GM12878 (cell line): ENCODE measurements at regions not wholly inside any gene's neighbourhood (a gene's known extent, or its start where the extent isn't known, plus 50 kb on each side); places are given as distances from the start of the nearest gene placed in this dataset.

Source experiments
- ATAC-seq: fragments of 200-7000 bp; cut with Tn5 transposase; 3 replicates; pipeline ENCODE4 v1.9.1; 2020; ENCODE audit warnings: mild to moderate bottlenecking, moderate library complexity
- BruUV-seq: library from RNA; stranded (reverse); fragments of 400-500 nt; replicated peaks from 2 replicates; lab custom pipeline; 2021; lab: Mats Ljungman, UMichigan
- CTCF ChIA-PET: fragments of 300-600 bp; sonication (Branson Sonifier 250); formaldehyde crosslinking; extraction: SDS; loops from one replicate; lab custom pipeline; 2021; ENCODE audit warnings: inconsistent platforms; lab: Yijun Ruan, JAX
- POLR2A ChIA-PET: fragments of 350-600 bp; formaldehyde crosslinking; extraction: SDS; loops from one replicate; lab custom pipeline; 2021; ENCODE audit warnings: inconsistent platforms; lab: Charles Lee
- RAD21 ChIA-PET: fragments of 300-600 bp; sonication (Branson Sonifier 250); formaldehyde crosslinking; loops from one replicate; lab custom pipeline; 2023; ENCODE audit warnings: antibody characterized with exemption; ENCODE audit not compliant: unreplicated experiment; lab: Charles Lee
- SMC1A ChIA-PET: fragments of 300-600 bp; sonication (Branson Sonifier 250); formaldehyde crosslinking; loops from one replicate; lab custom pipeline; 2023; ENCODE audit not compliant: unreplicated experiment, uncharacterized antibody; lab: Charles Lee
- DNase-seq: peaks from one replicate; pipeline ENCODE4 v3.0.0-alpha.2; 2011; ENCODE audit warnings: low read depth, low spot score
- FAIRE-seq: peaks from 3 replicates; lab custom pipeline; 2011; peaks lifted over from hg19 to GRCh38; lab: Jason Lieb, UNC
- H2AFZ ChIP-seq: 2 replicates; pipeline ENCODE4 v1.6.0; 2011; ENCODE audit warnings: low read depth, low read length, control low read depth; ENCODE audit not compliant: control insufficient read depth
- H3K27ac ChIP-seq: 2 replicates; pipeline ENCODE4 v1.5.1; 2011; ENCODE audit warnings: control low read depth; ENCODE audit not compliant: control insufficient read depth, insufficient read depth
- H3K27me3 ChIP-seq, 2 experiments: replicated peaks in 1 of 2; 2 replicates each; pipeline versions ENCODE4 v1.6.0 to v1.6.1; 2011; ENCODE audit warnings: low read length in 1 of 2; ENCODE audit not compliant: control insufficient read depth in 2 of 2, insufficient read depth in 2 of 2
- H3K36me3 ChIP-seq, 2 experiments: 2 replicates each; pipeline ENCODE4 v1.5.1; 2011; ENCODE audit warnings: low read length in 1 of 2; ENCODE audit not compliant: control insufficient read depth in 2 of 2, insufficient read depth in 2 of 2
- H3K4me1 ChIP-seq: 2 replicates; pipeline ENCODE4 v1.6.1; 2011; ENCODE audit warnings: mild to moderate bottlenecking, low read length, moderate library complexity, mixed read lengths; ENCODE audit not compliant: control insufficient read depth, insufficient read depth
- H3K4me2 ChIP-seq: 2 replicates; pipeline ENCODE4 v1.6.0; 2011; ENCODE audit warnings: control low read depth; ENCODE audit not compliant: control insufficient read depth, insufficient read depth
- H3K4me3 ChIP-seq: fragments of 200-600 bp; sonication (generic); 2 replicates; pipeline ENCODE4 v1.5.1; 2016
- H3K79me2 ChIP-seq: 2 replicates; pipeline ENCODE4 v1.6.0; 2011; ENCODE audit warnings: low read length; ENCODE audit not compliant: control insufficient read depth, insufficient read depth
- H3K9ac ChIP-seq: 2 replicates; pipeline ENCODE4 v1.8.0; 2011; ENCODE audit warnings: low read length, control low read depth, mixed read lengths; ENCODE audit not compliant: control insufficient read depth, insufficient read depth
- H3K9me3 ChIP-seq: replicated peaks from 3 replicates; pipeline ENCODE4 v1.5.1; 2011; ENCODE audit warnings: mild to moderate bottlenecking, low read length; ENCODE audit not compliant: control insufficient read depth, insufficient read depth
- H4K20me1 ChIP-seq: 2 replicates; pipeline ENCODE4 v1.6.0; 2011; ENCODE audit not compliant: control insufficient read depth, insufficient read depth
- CBX3 ChIP-seq: fragments of 200-600 bp; sonication (generic); IDR thresholded peaks from 2 replicates; pipeline ENCODE4 v1.6.1; 2016; ENCODE audit warnings: low read depth, borderline replicate concordance
- EED ChIP-seq: sonication (generic); IDR thresholded peaks from 2 replicates; pipeline ENCODE4 v1.6.1; 2016; ENCODE audit warnings: antibody characterized with exemption, low read depth
- FOS ChIP-seq: IDR thresholded peaks from 3 replicates; pipeline ENCODE4 v1.6.1; 2011; ENCODE audit warnings: borderline replicate concordance; ENCODE audit not compliant: insufficient read length; ENCODE audit errors: extremely low read depth
- MLLT1 ChIP-seq: fragments of 450-650 bp; IDR thresholded peaks from 2 replicates; pipeline ENCODE4 v1.6.1; 2016; ENCODE audit warnings: mild to moderate bottlenecking
- WGBS: methylation state at CpG from one replicate; pipeline ENCODE4 v1.1.6; 2016; ENCODE audit warnings: low lambda C conversion rate; ENCODE audit not compliant: insufficient replicate concordance, insufficient coverage; ENCODE audit errors: missing lambda C conversion rate; 5-methylcytosine and 5-hydroxymethylcytosine counted together
- in situ Hi-C: fragments of 300-500 bp; cut with MboI; formaldehyde crosslinking; loops from 9 replicates; pipeline ENCODE4 v1.14.3; 2018; ENCODE audit warnings: mixed read lengths
- intact Hi-C: fragments of 100-400 bp; cut with micrococcal nuclease; formaldehyde crosslinking; loops from one replicate; pipeline ENCODE4 v1.14.2; 2022; ENCODE audit not compliant: unreplicated experiment
- TF ChIP-seq, protein P1 (sequence below): fragments of 150-350 bp; IDR thresholded peaks from 2 replicates; pipeline ENCODE4 v1.6.1; 2016; ENCODE audit warnings: low read depth, low read length
- TF ChIP-seq, protein P2 (sequence below): IDR thresholded peaks from 2 replicates; pipeline ENCODE4 v1.6.1; 2011; ENCODE audit warnings: borderline replicate concordance, low read depth, mild to moderate bottlenecking, moderate library complexity, mixed read lengths, low read length; ENCODE audit not compliant: insufficient read depth; ENCODE audit errors: extremely low read length

GRCh38 chr13:37290716-37291505 lies 185.4 kb upstream of the CSNK1A1L start:
- H3K4me1 ChIP-seq: no peaks in the 10 kb centered on the region
- H3K79me2 ChIP-seq: no peaks in the 10 kb centered on the region
- no TSS peak for BruUV-seq
- RAD21 ChIA-PET: no interaction called here
- POLR2A ChIA-PET: no interaction called here
- in situ Hi-C loops: no loop called here
- H3K27ac ChIP-seq: no peak overlapping the region
- H3K4me2 ChIP-seq: no peak overlapping the region
- TF ChIP-seq, protein P1, sequence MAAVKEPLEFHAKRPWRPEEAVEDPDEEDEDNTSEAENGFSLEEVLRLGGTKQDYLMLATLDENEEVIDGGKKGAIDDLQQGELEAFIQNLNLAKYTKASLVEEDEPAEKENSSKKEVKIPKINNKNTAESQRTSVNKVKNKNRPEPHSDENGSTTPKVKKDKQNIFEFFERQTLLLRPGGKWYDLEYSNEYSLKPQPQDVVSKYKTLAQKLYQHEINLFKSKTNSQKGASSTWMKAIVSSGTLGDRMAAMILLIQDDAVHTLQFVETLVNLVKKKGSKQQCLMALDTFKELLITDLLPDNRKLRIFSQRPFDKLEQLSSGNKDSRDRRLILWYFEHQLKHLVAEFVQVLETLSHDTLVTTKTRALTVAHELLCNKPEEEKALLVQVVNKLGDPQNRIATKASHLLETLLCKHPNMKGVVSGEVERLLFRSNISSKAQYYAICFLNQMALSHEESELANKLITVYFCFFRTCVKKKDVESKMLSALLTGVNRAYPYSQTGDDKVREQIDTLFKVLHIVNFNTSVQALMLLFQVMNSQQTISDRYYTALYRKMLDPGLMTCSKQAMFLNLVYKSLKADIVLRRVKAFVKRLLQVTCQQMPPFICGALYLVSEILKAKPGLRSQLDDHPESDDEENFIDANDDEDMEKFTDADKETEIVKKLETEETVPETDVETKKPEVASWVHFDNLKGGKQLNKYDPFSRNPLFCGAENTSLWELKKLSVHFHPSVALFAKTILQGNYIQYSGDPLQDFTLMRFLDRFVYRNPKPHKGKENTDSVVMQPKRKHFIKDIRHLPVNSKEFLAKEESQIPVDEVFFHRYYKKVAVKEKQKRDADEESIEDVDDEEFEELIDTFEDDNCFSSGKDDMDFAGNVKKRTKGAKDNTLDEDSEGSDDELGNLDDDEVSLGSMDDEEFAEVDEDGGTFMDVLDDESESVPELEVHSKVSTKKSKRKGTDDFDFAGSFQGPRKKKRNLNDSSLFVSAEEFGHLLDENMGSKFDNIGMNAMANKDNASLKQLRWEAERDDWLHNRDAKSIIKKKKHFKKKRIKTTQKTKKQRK: no peak
- no peak for TF ChIP-seq EED
- TF ChIP-seq, protein P2, sequence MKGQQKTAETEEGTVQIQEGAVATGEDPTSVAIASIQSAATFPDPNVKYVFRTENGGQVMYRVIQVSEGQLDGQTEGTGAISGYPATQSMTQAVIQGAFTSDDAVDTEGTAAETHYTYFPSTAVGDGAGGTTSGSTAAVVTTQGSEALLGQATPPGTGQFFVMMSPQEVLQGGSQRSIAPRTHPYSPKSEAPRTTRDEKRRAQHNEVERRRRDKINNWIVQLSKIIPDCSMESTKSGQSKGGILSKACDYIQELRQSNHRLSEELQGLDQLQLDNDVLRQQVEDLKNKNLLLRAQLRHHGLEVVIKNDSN: no peak
- no peak for TF ChIP-seq CBX3
- no peak for TF ChIP-seq FOS
- no peak for TF ChIP-seq MLLT1
- TF ChIP-seq, all 136 proteins: peak for 0
- DNase-seq (no peak), ATAC-seq (no peak), FAIRE-seq (no peak)
- Histone ChIP-seq H3K9ac (no peak overlapping the region), H3K36me3 (no peaks in the 10 kb centered on the region), H4K20me1 (no peaks in the 10 kb centered on the region), H3K27me3 (no peaks in the 10 kb centered on the region), H3K4me3 (no peak overlapping the region), H3K9me3 (no peaks in the 10 kb centered on the region), H2AFZ (no peak overlapping the region)
- intact Hi-C loops: no loop called here
- ChIA-PET CTCF (no interaction called here), SMC1A (no interaction called here)
- WGBS: 36% methylated on average over 6 of the region's 6 CpGs
